ENCODE measurements at regions not wholly inside any gene's neighbourhood (a gene's known extent, or its start where the extent isn't known, plus 50 kb on each side); places are given as distances from the start of the nearest gene placed in this dataset.

DNA sequence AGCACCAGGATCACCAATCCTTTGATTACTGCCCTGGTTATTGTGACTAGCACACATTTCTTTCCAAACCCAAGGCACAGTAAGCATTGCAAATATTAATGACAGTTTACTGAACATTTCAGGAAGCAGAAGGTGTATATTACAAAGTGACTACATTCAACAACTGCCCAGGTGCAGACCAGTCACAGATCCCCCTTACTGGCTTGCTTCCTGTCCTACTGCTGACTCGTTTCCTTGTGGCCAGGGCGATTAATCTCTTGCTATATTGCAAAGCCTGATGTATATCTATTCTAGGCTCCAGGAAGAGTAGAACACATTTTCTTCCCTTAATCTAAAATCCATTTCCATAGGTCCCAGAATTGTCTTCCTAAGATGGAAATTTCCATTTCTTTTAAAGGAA lies 77.2 kb upstream of the EPHA7 start:
- H3K4me1 ChIP-seq (ENCODE audit: control insufficient read depth, extremely low read depth, insufficient read depth, low read length), result no peaks in the 10 kb centered on the region
- no TSS peak for BruUV-seq (replicated peaks)
- no peak overlapping the region for H3K27ac ChIP-seq (ENCODE audit: insufficient read depth, low read depth, low read length)
- H2AFZ ChIP-seq (ENCODE audit: low read depth, low read length), result no peak overlapping the region
- H4K20me1 ChIP-seq (replicated peaks; ENCODE audit: control insufficient read depth, extremely low read depth, insufficient read depth, low read length), result no peaks in the 10 kb centered on the region
- ChIA-PET POLR2A (no interaction called here), CTCF (no interaction called here)
- no peak overlapping the region for H3K4me3 ChIP-seq (replicated peaks in 1 of 3; ENCODE audit: insufficient read depth in 1 of 3, low read depth in 1 of 3, low read length in 3 of 3)
- H3K27me3 ChIP-seq (ENCODE audit: control insufficient read depth in 2 of 2, insufficient read depth in 2 of 2, low read length in 2 of 2), result no peaks in the 10 kb centered on the region
- FAIRE-seq (no peak), DNase-seq (ENCODE audit: low read depth, low spot score) (no peak)
- no peaks in the 10 kb centered on the region for H3K79me2 ChIP-seq (ENCODE audit: control insufficient read depth, insufficient read depth, low read length)
- intact Hi-C loops (cut with micrococcal nuclease), result no loop called here
- H3K9ac ChIP-seq (replicated peaks; ENCODE audit: extremely low read depth, insufficient read depth, low read length), result no peak overlapping the region
- no peaks in the 10 kb centered on the region for H3K36me3 ChIP-seq (ENCODE audit: control insufficient read depth in 2 of 2, extremely low read depth in 1 of 2, insufficient read depth in 2 of 2, low read length in 2 of 2)
- no peaks in the 10 kb centered on the region for H3K9me1 ChIP-seq (replicated peaks; ENCODE audit: control insufficient read depth, extremely low read depth, insufficient read depth, low read length)
- TF ChIP-seq FOS (IDR thresholded peaks at IDR 0.05; ENCODE audit: borderline replicate concordance, insufficient read depth, low read length), result peak; percentile 8
- TF ChIP-seq EZH2 (IDR thresholded peaks at IDR 0.05; ENCODE audit: borderline replicate concordance, low read depth, low read length, severe bottlenecking), result no peak
- TF ChIP-seq GATA2 (IDR thresholded peaks at IDR 0.05; ENCODE audit: insufficient read depth, insufficient read length, low read depth, low read length), result peak; percentile 27
- H3K9me3 ChIP-seq (replicated peaks; ENCODE audit: control insufficient read depth, insufficient read depth, low read length), result no peaks in the 10 kb centered on the region
- no peak overlapping the region for H3K4me2 ChIP-seq (ENCODE audit: insufficient read depth, low read length)
- dilution Hi-C loops (cut with MboI; ENCODE audit: extremely low pct_ligation_motif_present, low sequenced_read_pairs), result no loop called here

DNA sequence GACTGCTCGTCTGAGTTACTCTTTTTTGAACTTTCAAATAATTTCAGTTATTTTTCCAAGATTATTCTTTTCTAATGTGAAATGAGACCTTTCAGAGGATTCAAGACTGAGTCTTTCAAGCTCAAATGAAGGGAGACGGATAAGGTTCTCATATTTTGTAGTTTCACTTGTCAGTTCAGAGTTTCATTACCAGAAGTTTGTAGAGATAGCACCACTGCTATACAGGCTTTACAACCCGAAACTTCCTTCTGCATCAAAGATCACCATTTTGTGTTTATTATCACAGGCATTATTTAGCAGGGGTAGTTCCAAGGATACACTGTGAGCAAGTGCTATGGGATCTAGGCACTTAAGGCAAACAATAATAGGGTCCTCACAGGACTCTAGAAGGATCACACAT lies 74.7 kb upstream of the EPHA7 start:
- no peak overlapping the region for H3K4me2 ChIP-seq (ENCODE audit: insufficient read depth, low read length)
- H3K79me2 ChIP-seq (ENCODE audit: control insufficient read depth, insufficient read depth, low read length), result no peaks in the 10 kb centered on the region
- TF ChIP-seq MAX (IDR thresholded peaks at IDR 0.05; ENCODE audit: insufficient read depth, insufficient read length) (no peak), EZH2 (IDR thresholded peaks at IDR 0.05; ENCODE audit: borderline replicate concordance, low read depth, low read length, severe bottlenecking) (no peak), GATA2 (IDR thresholded peaks at IDR 0.05; ENCODE audit: insufficient read depth, insufficient read length, low read depth, low read length) (no peak)
- H3K4me3 ChIP-seq (replicated peaks in 1 of 3; ENCODE audit: insufficient read depth in 1 of 3, low read depth in 1 of 3, low read length in 3 of 3), result no peak overlapping the region
- BruUV-seq (replicated peaks), result no TSS peak
- dilution Hi-C loops (cut with MboI; ENCODE audit: extremely low pct_ligation_motif_present, low sequenced_read_pairs), result no loop called here
- H3K27me3 ChIP-seq (ENCODE audit: control insufficient read depth in 2 of 2, insufficient read depth in 2 of 2, low read length in 2 of 2), result no peaks in the 10 kb centered on the region
- no peak overlapping the region for H3K9ac ChIP-seq (replicated peaks; ENCODE audit: extremely low read depth, insufficient read depth, low read length)
- no peaks in the 10 kb centered on the region for H3K9me3 ChIP-seq (replicated peaks; ENCODE audit: control insufficient read depth, insufficient read depth, low read length)
- H3K4me1 ChIP-seq (ENCODE audit: control insufficient read depth, extremely low read depth, insufficient read depth, low read length), result no peaks in the 10 kb centered on the region
- no peaks in the 10 kb centered on the region for H3K36me3 ChIP-seq (ENCODE audit: control insufficient read depth in 2 of 2, extremely low read depth in 1 of 2, insufficient read depth in 2 of 2, low read length in 2 of 2)
- no peaks in the 10 kb centered on the region for H3K9me1 ChIP-seq (replicated peaks; ENCODE audit: control insufficient read depth, extremely low read depth, insufficient read depth, low read length)
- H2AFZ ChIP-seq (ENCODE audit: low read depth, low read length), result no peak overlapping the region
- intact Hi-C loops (cut with micrococcal nuclease), result no loop called here
- no peak for FAIRE-seq
- POLR2A ChIA-PET, result no interaction called here
- CTCF ChIA-PET, result interaction anchor here (1.2 kb wide), 1 partner anchor 8 kb away, joined by 3 read pairs; no protein-coding TSS in a partner anchor
- no peaks in the 10 kb centered on the region for H4K20me1 ChIP-seq (replicated peaks; ENCODE audit: control insufficient read depth, extremely low read depth, insufficient read depth, low read length)
- H3K27ac ChIP-seq (ENCODE audit: insufficient read depth, low read depth, low read length), result no peak overlapping the region
- no peak for DNase-seq (ENCODE audit: low read depth, low spot score)
